HepG2 (cell line): ENCODE measurements at regions not wholly inside any gene's neighbourhood (a gene's known extent, or its start where the extent isn't known, plus 50 kb on each side); places are given as distances from the start of the nearest gene placed in this dataset.

ENCODE experiments used
- CBX2 ChIP-seq, 2 experiments: fragments of 200-600 bp in 1 of 2; sonication (generic); formaldehyde crosslinking in 1 of 2; IDR thresholded peaks; 2 replicates each; pipeline versions ENCODE4 v1.7.0 to v1.8.1; 2018 to 2022; ENCODE audit warnings: low read depth in 2 of 2, low read length in 1 of 2, mild to moderate bottlenecking in 1 of 2, missing genetic modification reagents in 1 of 2
- GPN1 ChIP-seq: sonication (generic); formaldehyde crosslinking; IDR thresholded peaks from 2 replicates; pipeline ENCODE4 v1.5.1; 2020; ENCODE audit warnings: missing genetic modification reagents, borderline replicate concordance
- HOXA5 ChIP-seq: sonication (generic); formaldehyde crosslinking; IDR thresholded peaks from 2 replicates; pipeline ENCODE4 v1.4.0; 2020; ENCODE audit warnings: missing genetic modification reagents
- JUNB ChIP-seq: sonication (generic); formaldehyde crosslinking; IDR thresholded peaks from 2 replicates; pipeline ENCODE4 v1.8.0; 2022; ENCODE audit warnings: missing genetic modification reagents, mild to moderate bottlenecking, borderline replicate concordance
- MTF1 ChIP-seq: sonication (generic); formaldehyde crosslinking; IDR thresholded peaks from 2 replicates; pipeline ENCODE4 v1.5.0; 2020; ENCODE audit warnings: missing genetic modification reagents
- MXI1 ChIP-seq: IDR thresholded peaks from 3 replicates; pipeline ENCODE4 v1.6.1; 2012; ENCODE audit warnings: low read depth, low read length, inconsistent platforms, borderline replicate concordance
- PCBP2 ChIP-seq: fragments of 200-400 bp; formaldehyde crosslinking; optimal IDR thresholded peaks from 2 replicates; pipeline ENCODE3; 2018; ENCODE audit warnings: low read length, low read depth; ENCODE audit not compliant: poor library complexity, severe bottlenecking
- SP5 ChIP-seq: IDR thresholded peaks from 2 replicates; pipeline ENCODE4 v1.6.1; 2016; ENCODE audit warnings: low read depth, borderline replicate concordance
- SRSF1 ChIP-seq: fragments of 200-400 bp; formaldehyde crosslinking; optimal IDR thresholded peaks from 2 replicates; pipeline ENCODE3; 2017; ENCODE audit warnings: mild to moderate bottlenecking, low read depth, low read length, moderate library complexity
- ZNF589 ChIP-seq: sonication (generic); formaldehyde crosslinking; conservative IDR thresholded peaks from 2 replicates; pipeline ENCODE4 v1.8.0; 2022; ENCODE audit warnings: mild to moderate bottlenecking, moderate library complexity, missing genetic modification reagents
- ZNF629 ChIP-seq: sonication (generic); formaldehyde crosslinking; conservative IDR thresholded peaks from 2 replicates; pipeline ENCODE4 v1.5.0; 2020; ENCODE audit warnings: missing genetic modification reagents
- ZSCAN31 ChIP-seq: sonication (generic); formaldehyde crosslinking; IDR thresholded peaks from 2 replicates; pipeline ENCODE4 v1.5.0; 2020; ENCODE audit warnings: low read depth, mild to moderate bottlenecking, missing genetic modification reagents
- TF ChIP-seq, protein P1 (sequence below): sonication (generic); formaldehyde crosslinking; IDR thresholded peaks from 2 replicates; pipeline ENCODE4 v1.4.0; 2020; ENCODE audit warnings: missing genetic modification reagents
- TF ChIP-seq, protein P2 (sequence below): sonication (generic); formaldehyde crosslinking; IDR thresholded peaks from 2 replicates; pipeline ENCODE4 v1.4.0; 2020; ENCODE audit warnings: mild to moderate bottlenecking, missing genetic modification reagents
- TF ChIP-seq, protein P3 (sequence below): sonication (generic); formaldehyde crosslinking; IDR thresholded peaks from 2 replicates; pipeline ENCODE4 v1.5.1; 2020; ENCODE audit warnings: mild to moderate bottlenecking, missing genetic modification reagents, moderate library complexity
- TF ChIP-seq, protein P4 (sequence below): sonication (generic); formaldehyde crosslinking; IDR thresholded peaks from 2 replicates; pipeline ENCODE4 v1.4.0; 2020; ENCODE audit warnings: missing genetic modification reagents
- TF ChIP-seq, protein P5 (sequence below): sonication (generic); formaldehyde crosslinking; IDR thresholded peaks from 2 replicates; pipeline ENCODE4 v1.8.0; 2022; ENCODE audit warnings: missing genetic modification reagents, low read depth, mild to moderate bottlenecking, borderline replicate concordance

DNA sequence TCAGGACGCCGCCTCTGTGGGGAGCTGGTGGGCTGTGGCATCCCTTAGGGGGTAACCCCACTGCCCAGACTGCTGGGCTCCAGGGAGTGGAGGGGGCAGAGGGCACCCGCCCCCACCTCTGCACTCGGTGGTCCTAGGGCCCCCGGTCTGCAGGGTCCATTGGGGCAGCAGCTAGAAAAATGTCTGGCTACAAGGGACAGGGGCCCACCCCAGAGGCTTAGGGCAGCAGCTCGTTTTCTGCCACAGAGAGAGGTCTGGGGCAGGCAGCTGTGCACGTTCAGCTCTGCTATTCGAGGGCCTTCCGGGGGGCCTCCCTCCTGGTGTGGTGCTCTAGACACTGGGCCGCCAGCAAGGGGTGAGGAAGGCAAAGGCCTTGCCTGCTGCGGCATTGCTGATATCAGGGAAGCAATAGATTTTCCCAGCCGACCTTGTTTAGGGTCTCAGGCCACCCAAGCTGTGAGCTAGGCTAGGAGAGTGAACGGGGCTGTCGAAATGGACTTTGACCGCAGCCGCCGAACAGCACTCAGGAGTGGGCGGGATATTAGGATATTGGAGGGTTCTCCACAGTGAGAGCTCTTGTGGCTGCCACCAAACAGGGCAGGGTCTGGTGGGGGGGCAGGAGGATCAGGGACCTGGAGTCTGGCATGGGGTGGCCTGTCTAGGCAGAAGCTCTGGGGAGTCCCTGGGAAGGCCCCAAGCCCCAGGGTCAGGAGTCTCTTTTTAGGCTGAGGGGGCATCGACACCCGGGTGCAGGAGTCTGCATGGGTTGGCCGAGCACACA is 61.4 kb upstream of the KLF13 start (continued):
- TF ChIP-seq, protein P1, sequence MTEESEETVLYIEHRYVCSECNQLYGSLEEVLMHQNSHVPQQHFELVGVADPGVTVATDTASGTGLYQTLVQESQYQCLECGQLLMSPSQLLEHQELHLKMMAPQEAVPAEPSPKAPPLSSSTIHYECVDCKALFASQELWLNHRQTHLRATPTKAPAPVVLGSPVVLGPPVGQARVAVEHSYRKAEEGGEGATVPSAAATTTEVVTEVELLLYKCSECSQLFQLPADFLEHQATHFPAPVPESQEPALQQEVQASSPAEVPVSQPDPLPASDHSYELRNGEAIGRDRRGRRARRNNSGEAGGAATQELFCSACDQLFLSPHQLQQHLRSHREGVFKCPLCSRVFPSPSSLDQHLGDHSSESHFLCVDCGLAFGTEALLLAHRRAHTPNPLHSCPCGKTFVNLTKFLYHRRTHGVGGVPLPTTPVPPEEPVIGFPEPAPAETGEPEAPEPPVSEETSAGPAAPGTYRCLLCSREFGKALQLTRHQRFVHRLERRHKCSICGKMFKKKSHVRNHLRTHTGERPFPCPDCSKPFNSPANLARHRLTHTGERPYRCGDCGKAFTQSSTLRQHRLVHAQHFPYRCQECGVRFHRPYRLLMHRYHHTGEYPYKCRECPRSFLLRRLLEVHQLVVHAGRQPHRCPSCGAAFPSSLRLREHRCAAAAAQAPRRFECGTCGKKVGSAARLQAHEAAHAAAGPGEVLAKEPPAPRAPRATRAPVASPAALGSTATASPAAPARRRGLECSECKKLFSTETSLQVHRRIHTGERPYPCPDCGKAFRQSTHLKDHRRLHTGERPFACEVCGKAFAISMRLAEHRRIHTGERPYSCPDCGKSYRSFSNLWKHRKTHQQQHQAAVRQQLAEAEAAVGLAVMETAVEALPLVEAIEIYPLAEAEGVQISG, result peak; percentile 66
- TF ChIP-seq ZSCAN31 (CRISPR knock-in tag), result peak; percentile 18; the same call in 1 of the 2 replicates
- TF ChIP-seq MTF1 (CRISPR knock-in tag), result 0 out of 2 replicates have a peak, but pooled peaks have one; percentile 33
- no peak for TF ChIP-seq HOXA5
- TF ChIP-seq, protein P2, sequence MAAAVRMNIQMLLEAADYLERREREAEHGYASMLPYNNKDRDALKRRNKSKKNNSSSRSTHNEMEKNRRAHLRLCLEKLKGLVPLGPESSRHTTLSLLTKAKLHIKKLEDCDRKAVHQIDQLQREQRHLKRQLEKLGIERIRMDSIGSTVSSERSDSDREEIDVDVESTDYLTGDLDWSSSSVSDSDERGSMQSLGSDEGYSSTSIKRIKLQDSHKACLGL, result 0 out of 2 replicates have a peak, but pooled peaks have one; percentile 44
- TF ChIP-seq ZNF629 (CRISPR knock-in tag), result peak; percentile 44; the same call in 1 of the 2 replicates
- TF ChIP-seq, protein P3, sequence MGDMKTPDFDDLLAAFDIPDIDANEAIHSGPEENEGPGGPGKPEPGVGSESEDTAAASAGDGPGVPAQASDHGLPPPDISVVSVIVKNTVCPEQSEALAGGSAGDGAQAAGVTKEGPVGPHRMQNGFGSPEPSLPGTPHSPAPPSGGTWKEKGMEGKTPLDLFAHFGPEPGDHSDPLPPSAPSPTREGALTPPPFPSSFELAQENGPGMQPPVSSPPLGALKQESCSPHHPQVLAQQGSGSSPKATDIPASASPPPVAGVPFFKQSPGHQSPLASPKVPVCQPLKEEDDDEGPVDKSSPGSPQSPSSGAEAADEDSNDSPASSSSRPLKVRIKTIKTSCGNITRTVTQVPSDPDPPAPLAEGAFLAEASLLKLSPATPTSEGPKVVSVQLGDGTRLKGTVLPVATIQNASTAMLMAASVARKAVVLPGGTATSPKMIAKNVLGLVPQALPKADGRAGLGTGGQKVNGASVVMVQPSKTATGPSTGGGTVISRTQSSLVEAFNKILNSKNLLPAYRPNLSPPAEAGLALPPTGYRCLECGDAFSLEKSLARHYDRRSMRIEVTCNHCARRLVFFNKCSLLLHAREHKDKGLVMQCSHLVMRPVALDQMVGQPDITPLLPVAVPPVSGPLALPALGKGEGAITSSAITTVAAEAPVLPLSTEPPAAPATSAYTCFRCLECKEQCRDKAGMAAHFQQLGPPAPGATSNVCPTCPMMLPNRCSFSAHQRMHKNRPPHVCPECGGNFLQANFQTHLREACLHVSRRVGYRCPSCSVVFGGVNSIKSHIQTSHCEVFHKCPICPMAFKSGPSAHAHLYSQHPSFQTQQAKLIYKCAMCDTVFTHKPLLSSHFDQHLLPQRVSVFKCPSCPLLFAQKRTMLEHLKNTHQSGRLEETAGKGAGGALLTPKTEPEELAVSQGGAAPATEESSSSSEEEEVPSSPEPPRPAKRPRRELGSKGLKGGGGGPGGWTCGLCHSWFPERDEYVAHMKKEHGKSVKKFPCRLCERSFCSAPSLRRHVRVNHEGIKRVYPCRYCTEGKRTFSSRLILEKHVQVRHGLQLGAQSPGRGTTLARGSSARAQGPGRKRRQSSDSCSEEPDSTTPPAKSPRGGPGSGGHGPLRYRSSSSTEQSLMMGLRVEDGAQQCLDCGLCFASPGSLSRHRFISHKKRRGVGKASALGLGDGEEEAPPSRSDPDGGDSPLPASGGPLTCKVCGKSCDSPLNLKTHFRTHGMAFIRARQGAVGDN (CRISPR knock-in tag), result peak; percentile 91
- TF ChIP-seq SRSF1, result peak; percentile 64
- no peak for TF ChIP-seq CBX2 (IDR thresholded peaks at IDR 0.05; ENCODE audit: low read depth, low read length)
- no peak for TF ChIP-seq CBX2 (CRISPR knock-in tag; IDR thresholded peaks at IDR 0.05; ENCODE audit: low read depth)
- no peak for TF ChIP-seq GPN1 (CRISPR knock-in tag)
- TF ChIP-seq, protein P4, sequence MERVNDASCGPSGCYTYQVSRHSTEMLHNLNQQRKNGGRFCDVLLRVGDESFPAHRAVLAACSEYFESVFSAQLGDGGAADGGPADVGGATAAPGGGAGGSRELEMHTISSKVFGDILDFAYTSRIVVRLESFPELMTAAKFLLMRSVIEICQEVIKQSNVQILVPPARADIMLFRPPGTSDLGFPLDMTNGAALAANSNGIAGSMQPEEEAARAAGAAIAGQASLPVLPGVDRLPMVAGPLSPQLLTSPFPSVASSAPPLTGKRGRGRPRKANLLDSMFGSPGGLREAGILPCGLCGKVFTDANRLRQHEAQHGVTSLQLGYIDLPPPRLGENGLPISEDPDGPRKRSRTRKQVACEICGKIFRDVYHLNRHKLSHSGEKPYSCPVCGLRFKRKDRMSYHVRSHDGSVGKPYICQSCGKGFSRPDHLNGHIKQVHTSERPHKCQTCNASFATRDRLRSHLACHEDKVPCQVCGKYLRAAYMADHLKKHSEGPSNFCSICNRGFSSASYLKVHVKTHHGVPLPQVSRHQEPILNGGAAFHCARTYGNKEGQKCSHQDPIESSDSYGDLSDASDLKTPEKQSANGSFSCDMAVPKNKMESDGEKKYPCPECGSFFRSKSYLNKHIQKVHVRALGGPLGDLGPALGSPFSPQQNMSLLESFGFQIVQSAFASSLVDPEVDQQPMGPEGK (CRISPR knock-in tag), result peak; percentile 34
- TF ChIP-seq, protein P5, sequence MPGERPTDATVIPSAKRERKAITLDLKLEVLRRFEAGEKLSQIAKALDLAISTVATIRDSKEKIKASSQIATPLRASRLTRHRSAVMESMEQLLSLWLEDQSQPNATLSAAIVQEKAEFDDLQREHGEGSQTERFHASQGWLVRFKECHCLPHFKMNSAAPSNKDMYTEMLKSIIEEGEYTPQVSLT (CRISPR knock-in tag), result no peak
- no peak for TF ChIP-seq ZNF589 (CRISPR knock-in tag)
- TF ChIP-seq MXI1, result no peak
- TF ChIP-seq JUNB (CRISPR knock-in tag), result no peak
- no peak for TF ChIP-seq PCBP2
- TF ChIP-seq SP5 (CRISPR knock-in tag), result peak; percentile 76
